Esophagus squamous epithelium (tissue), 4 donors: ENCODE measurements at regions not wholly inside any gene's neighbourhood (a gene's known extent, or its start where the extent isn't known, plus 50 kb on each side); places are given as distances from the start of the nearest gene placed in this dataset.

ENCODE experiments used
- CTCF ChIP-seq, 6 experiments: fragments of 450-650 bp in 4 of 6; fragments of 200-600 bp in 2 of 6; sonication (generic) in 2 of 6; IDR thresholded peaks; one replicate each; pipeline ENCODE4 v1.5.1; 2016 to 2019; ENCODE audit warnings: antibody characterized with exemption in 6 of 6, mild to moderate bottlenecking in 4 of 6, moderate library complexity in 4 of 6
- POLR2A ChIP-seq, 4 donors: fragments of 450-650 bp; IDR thresholded peaks; one replicate each; pipeline ENCODE4 v1.6.1; 2017; ENCODE audit warnings: antibody characterized with exemption in 4 of 4, mild to moderate bottlenecking in 4 of 4, moderate library complexity in 3 of 4

GRCh38 chr14:62308891-62309290, 546.7 kb downstream of the SNAPC1 start:
- TF ChIP-seq CTCF (IDR thresholded peaks at IDR 0.05) = no peak
- no peak for TF ChIP-seq POLR2A (IDR thresholded peaks at IDR 0.05)
